HG03442 (cell line): ENCODE measurements at regions not wholly inside any gene's neighbourhood (a gene's known extent, or its start where the extent isn't known, plus 50 kb on each side); places are given as distances from the start of the nearest gene placed in this dataset.
"Not testable (repeated sequence)": the region's sequence is repeated elsewhere in the genome, so short reads cannot be mapped to it uniquely, and the experiment has no call there.

ENCODE experiments used
- ATAC-seq: cut with Tn5 transposase; IDR thresholded peaks from one replicate; pipeline ENCODE4 v1.9.1; 2021; ENCODE audit warnings: mild to moderate bottlenecking, moderate library complexity; ENCODE audit not compliant: unreplicated experiment

DNA sequence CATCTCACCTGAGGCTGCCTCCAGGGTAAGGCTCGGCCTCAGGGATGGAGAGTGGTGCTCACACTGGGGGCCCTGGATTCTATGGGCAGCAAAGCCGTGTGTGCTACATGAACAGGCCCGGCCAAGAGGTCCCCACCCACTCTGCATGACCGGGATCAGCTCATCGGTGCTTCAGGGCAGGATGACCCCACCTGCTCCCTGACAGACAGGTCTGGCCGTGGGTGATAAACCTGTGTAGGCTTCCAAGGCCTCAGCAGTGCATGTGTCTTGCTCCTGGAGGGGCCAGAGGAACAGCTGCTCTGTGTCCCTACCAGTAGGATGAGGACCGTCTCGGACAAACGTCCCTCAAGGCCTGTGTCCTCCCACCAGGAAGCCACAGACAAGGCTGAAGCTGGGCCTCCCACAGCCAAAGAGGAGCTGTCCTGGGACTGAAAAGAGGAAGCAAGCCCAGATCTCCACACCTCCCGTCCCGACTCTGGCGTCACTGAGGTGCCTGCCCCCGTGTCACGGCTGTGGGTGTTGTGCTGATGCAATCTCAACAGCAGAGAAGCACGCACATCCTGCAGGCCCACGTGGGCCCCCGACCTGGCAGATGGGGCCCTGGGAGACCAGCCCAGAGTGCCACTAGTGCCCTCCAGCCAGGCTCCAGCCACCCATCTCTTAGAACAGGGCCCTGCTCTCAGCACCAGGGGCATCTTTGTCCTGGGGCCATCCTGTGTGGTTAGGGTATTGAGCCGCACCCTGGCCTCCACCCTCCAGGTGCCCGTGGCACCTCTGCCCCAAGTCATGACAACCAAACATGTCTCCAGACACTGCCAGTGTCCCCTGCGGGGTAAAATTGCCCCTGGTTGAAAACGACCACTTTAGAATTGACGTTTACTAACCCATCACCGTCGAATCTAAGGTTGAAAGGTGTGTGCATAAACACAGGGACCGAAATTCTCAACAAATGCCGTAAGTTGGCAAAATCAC lies 5455.9 kb upstream of the TPTE start:
- peak; percentile 67 for ATAC-seq

DNA sequence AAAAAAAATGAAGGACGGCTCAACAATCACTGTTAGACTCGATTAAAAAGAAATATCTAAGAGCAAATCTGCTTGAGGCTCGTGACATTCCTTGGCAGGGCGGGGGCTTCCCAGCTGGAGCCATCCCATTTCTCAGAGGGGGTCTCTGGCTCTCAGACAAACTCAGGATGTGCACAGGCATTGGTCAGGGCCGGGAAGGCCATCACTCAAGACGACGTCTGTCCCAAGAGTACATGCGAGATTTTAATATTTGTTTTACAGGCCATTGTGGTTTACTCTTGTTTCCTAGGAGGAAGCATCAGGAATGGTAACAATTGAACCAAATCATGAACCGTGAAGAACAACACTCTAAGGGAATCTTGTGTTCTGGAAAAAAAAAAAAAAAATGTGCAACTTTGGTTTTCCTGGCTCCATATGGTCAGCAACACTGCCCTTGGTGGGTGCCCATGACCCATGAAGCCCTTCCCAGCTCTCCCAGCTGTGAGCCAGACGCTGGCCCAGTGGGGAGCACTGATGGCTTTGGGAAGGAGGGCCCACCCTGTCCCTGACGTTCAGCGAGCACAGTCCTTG lies 5454.6 kb upstream of the TPTE start:
- ATAC-seq: not testable (repeated sequence)

DNA sequence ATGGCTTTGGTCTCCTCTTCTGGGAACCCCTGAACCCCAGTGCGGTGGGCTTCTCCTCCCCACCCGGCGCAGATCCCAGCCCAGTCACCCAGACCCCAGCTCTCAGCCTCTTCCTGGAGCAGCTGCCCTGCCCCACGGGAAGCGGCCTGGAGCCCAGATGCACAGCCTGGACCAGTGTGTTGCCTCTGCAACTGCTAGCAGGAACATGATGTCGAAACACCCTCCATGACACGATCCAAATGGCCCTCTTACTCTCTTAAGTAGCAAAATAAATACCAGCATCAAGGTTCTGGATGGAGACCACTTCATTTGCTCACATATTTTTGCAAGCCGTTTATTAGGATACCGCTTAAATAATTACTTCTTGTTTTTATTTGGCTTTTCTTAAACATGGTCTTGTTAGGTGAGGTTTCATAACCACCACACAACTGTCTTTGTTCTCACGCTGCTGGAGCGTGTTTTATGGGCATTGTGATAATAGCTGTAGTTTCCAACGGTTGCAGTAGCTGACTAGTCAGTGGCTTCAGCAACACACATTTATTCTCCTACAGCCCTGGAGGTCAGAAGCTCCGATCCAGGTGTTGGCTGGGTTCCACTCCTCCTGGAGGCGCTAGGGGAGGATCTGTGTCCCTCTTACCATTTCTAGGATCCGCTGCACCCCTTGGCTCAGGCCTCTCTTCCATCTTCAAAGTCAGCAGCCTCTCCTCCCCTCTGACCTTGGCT lies 5453.9 kb upstream of the TPTE start:
- not testable (repeated sequence) for ATAC-seq

DNA sequence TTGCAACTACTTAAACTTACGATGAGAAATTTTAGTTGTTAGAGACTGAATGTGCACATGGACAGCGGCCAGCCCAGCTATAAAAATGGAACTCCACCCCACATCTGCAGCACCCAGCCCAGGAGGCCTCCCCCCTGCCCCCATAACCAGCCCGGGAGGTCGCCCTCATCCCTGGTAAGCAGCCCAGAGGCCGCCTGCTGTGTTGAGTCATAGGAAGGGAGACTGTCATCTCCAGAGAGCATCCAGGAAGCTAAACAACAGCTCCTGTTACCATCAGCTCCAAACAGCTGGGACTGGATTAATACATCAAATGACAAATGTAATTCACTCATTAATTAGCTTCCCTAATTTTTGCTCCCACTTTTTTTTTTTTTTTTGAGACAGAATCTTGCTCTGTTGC lies 5452.7 kb upstream of the TPTE start:
- not testable (repeated sequence) for ATAC-seq

DNA sequence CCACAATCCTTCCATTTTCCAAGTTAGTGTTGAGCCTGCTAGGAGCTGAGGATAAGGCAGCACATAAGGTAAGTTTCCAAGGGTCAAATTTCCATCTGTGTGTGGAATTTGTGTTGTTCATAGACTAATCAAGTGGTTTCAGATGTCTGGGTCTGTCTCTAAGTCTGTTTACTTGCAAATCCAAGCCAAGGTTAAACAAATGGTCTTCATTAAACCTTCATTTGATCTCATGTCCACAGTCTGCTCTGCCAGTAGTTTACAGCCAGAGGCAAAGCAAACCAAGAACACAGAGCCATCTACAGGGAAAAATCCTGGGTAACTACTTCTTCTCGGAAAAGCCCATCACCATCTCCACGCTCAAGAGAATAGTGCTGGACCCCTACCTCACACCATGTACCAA lies 5450.2 kb upstream of the TPTE start:
- not testable (repeated sequence) for ATAC-seq

DNA sequence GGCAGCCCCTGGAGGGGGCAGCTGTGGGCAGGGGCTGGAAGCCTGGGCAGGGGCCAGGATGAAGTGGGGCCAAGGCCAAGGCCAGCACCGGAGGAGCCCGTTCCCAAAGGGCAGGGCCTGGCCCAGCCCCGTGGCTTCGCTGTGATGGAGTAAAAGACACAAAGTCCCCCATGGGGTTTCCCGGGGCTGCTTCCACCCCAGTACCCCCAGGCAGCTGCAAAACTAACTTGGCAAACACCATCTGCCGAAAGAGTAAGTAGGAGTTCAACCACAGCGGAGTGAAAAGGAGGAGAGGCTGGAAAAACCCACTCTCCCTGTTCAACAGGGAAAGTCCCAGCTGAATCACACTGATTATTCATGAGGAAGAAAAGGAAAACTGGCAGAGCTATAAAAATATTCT lies 5444.5 kb upstream of the TPTE start:
- not testable (repeated sequence) for ATAC-seq

DNA sequence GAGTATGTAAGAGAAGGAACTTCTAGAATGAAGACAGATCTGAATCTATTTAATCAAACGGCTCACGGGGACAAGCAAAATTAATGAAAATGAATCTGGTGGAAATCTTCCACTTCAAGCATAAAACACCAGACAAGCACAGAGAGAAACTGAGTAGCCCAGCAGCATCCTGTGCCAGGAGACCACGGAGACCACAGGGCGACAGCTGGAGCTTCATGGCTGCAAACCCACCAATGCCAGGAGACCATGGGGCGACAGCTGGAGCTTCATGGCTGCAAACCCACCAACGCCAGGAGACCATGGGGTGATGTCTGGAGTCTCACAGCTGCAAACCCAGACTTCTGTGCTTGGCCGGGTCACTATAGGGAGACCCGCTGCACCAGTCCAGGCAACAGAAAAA lies 5442.0 kb upstream of the TPTE start:
- ATAC-seq: not testable (repeated sequence)

DNA sequence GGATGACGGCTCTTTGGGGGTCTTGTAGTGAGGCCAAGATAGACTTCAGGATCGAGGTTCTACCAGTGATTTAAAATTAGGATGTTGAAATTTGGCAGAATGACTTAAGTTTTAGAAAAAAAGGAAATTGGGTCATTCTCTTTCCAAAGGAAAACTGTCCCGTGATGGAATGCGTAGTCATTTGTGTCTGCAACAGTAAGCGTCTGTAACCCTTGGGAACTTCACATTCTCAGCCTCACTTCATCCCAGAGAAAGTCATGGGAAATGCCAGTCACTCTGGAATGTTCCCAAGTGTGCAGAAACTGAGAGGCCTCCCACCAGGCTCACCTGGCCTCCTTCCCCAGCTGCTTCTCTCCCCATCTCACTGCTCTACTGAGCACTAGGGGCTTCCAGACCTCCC lies 5441.4 kb upstream of the TPTE start:
- not testable (repeated sequence) for ATAC-seq

DNA sequence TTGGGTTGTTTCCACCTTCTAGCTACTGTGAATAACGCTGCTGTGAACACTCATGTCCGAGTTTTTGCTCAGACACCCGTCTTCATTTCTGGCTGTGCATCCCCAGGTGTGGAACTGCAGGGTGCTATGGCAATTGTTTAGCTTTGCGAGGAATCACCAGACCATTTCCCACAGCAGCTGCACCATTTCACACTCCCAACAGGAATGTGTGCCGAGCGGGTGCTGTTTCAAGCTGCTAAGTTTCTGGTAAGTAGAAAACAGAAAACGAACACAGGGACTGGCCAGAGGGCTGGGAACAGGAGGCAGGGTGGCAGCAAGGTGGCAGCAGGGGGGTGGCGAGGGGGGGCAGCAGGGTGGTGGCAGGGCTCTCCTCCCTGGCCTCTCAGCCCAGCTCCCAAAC lies 5437.1 kb upstream of the TPTE start:
- not testable (repeated sequence) for ATAC-seq

DNA sequence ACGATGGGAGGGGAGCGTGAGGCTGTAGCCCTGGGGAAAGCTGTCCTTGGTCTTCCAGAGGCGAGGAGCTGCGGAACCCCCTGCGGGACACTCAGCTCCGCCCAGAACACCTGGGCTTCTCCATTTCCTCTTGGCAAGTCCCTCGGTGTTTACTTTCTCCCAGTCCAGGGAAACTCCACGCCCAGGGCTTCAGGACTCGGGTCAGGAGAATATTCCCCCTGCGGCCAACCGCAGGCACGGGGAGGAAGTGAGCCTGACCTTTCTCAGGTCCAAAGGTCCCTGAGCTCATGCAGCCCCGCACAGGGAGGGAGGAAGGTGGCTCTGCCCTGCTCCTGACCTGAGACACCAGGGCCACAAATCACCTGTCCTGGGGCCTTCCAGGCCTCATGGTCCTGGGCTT lies 5435.9 kb upstream of the TPTE start:
- not testable (repeated sequence) for ATAC-seq

DNA sequence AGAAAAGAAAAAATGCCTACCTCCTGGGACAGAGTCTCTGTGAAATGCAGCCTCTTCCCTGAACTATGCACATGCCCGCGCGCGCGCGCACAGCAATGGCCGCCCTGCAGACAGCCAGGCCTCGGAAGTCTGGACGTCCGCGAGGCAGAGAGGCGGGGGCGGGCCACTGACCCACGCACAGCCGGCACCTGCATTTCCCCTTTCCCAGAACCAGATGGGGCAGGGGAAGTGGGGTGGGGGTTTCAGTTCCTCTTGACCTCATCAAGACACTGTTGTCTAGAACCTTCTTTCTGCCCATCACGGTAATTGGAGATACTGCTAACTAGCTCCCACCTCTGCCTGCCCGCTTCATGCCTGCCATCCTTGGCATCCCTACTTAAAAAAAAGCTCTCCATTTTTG lies 5435.0 kb upstream of the TPTE start:
- ATAC-seq: not testable (repeated sequence)

DNA sequence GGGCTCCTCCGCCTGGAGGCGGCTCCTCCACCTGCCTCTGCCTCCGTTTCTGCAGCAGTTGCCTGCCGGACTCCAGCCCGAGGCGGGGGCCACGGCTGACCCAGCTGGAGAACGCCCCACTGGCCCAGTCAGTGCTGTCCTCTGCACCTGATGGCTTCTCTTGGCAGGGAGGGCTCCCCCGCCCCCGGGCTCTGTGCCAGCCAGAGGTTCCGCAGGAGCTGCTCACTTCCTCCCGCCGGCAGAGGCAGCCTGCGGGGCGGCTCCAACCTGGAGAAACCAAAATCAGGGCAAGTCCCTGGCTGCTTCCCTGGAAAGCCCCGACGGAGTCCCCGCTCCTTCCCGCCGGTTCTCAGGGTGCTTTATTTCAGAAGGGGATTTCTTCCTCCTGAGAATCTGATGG lies 5432.6 kb upstream of the TPTE start:
- ATAC-seq: not testable (repeated sequence)

DNA sequence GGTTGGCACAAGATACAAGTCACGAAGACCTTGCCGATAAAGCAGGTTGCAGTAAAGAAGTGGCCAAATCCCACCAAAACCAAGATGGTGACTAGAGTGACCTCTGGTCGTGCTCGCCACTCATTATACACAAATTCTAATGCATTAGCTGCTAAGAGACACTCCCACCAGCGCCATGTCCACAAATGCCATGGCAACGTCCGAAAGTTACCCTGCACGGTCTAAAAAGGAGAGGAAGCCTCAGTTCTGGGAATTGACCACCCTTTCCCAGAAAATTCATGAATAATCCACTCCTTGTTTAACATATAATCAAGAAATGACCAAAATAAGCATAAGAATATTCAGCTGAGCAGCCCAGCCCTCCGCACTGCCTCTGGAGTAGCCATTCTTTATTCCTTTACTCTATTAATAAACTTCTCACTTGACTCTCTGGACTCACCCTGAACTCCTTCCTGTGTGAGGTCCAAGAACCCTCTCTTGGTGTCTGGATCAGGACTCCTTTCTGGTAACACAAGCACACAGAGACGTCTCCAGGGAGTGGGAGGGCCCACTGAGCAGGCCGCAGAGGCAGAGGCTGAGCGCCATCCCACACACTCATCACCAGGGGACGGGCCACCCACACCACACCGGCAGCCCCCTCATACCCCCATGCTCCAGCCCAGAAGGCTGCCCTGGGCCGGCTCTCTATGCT lies 5431.8 kb upstream of the TPTE start:
- not testable (repeated sequence) for ATAC-seq

DNA sequence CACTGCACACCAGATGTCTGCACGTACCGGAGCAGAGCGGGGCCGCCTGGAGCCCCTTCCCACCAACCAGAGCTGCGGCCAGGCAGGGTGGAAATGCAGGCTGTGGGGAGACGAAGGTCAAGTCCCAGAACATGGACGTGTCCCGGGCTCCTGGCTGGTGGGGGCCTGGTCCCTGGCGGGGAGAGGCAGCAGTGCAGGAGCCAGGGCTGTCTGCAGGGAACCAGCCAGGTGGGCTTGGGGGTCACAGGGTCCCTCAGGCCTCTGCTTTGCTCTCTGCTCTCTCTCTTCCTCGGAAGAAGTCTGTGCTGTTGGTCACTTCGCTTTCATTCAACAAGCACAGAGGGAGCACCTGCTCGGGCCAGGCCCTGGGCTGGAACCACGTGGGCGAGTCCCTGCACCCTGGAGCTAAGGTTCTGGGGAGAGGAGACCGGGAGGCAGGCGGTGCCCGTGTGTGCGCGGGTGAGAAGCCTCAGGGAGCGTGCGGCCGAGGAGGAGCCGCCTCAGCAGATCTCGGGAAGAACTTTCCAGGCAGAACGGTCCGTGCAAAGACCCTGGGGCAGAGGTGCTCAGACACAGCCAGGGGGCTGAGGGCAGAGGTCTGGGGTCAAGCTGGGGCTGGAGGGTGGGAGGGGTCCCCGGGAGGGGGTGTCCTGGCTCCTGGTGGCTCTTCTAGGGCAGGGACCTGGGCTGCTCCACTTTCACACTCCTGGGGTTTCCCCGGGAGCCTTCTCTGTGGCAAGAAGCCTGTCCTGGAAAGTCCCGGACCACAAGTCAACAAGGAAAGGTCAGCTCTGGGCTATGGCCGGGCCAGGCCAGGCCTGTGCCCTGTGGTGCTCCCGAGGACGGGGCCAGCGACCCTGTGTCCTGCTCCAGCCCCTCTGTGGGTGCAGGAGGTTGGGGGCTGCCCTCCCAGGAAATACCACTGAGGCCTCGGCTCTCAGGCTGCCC lies 5431.0 kb upstream of the TPTE start:
- not testable (repeated sequence) for ATAC-seq

DNA sequence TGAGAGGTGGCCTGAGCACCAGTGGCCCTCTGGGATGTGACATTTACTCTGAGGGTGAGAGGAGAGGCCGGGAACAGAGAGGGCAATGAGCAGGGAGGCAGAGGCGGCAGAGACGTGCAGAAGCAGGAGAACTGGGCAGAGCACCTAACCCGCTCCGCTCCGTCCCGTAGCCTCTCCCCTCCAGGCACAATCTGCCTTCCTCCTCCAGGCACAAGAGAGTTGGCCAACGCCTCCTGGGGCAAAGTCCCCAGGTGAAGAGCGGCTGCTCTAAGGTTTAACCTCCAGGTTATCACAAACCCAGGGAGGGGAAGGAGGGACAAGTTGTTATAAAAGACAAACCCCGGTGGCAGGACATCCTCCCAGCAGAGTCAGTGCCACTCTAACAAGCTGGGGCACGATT lies 5430.1 kb upstream of the TPTE start:
- not testable (repeated sequence) for ATAC-seq

DNA sequence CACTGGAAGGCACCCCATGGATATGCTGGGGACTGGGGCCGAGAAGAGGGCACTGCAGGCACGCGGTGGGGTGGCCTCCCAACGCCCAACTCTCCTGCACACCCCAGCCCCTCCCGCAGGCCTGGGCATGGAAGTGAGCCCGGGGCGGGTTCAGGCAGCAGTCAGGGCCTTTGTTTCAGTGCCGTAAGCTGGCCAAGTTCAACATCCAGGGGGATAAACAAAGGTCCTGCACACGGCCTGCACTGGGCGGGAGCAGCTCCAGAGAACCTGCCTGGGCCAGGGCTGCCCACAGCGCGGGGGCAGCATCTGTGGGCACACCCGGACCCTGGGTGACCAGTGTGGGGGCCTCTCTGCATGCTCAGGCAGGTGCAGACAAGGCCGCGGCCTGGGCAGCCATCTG lies 5425.8 kb upstream of the TPTE start:
- not testable (repeated sequence) for ATAC-seq

DNA sequence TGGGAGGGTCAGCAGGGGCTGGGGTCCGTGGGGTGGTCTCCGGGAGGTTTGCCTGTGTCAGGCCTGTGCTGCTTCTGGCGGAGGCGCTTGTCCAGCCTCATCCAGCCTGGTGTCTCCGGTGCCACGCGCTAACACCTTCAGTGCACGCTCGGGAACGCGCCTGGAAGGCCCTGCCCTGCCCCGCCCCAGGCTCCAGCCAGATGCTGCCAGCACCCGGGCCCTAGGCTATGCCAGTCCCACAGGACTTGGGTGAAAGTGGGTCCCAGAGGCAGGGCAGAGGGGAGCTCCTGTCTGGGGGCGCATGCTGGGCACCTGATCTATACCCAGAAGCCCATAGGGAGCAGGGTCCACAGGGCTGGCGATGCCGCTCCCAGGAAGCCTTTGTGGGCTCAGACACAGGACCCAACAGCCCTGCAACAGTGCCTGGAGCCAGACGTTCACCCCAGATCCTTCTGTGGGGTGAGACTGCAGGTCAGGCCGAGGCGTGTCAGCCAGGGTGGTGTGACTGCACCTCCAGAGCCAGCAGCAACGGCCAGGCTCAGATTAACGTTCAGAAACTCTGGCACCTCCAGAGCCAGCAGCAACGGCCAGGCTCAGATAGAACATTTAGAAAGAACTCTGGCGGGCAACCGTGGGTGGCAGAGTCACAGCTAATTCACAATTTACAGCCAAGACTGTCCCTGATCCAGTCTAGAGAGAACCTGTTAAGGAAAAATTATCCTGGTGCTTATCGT lies 5423.2 kb upstream of the TPTE start:
- not testable (repeated sequence) for ATAC-seq

DNA sequence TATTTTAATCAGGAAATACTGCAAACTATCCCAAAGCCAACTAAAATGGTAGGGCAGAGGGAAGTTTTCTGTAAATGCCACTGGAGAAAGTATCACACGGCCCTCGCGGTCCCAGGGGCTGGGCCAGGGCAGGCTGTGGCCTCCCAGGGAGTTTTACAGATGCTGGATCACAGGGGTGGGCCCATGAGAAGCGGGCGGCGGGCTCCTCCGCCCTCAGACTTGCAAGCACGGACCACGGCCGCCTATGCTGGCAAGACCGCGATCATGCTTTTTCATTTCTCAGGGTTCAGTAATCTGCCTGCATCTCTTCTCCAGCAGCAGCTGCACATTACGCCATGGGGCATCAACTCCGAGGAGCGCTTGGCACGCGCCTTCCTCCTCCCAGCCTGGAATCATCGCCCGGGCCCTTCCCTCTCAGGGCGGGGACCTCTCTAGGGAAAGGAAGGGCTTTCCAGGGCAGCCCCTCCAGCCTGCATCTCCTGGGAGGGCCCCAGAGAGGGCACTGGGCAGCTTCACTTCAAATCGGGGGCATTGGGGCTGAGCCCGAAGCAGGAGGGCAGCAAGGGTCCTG lies 5420.7 kb upstream of the TPTE start:
- ATAC-seq: not testable (repeated sequence)

DNA sequence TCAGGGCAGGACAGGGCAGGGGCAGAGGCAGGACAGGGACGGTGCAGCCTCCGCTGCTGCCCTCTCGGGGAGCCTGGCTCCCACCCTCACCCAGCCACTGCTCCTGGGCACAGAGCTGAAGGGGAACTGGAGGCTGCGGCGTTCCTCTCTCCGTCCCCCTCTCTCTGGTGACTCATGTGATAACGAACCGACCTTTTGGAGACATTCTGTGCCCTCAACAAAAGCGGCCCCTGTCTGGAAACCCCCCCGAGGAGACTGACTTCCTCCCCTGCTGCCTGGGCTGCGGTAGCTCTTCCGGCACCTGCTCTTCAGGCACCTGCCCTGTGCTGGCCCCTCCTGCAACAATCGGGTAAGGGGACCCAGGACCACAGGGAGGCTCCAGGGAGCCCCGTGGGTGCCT lies 5419.6 kb upstream of the TPTE start:
- ATAC-seq: peak; percentile 42
